Lower leg skin (tissue), 3 donors: ENCODE measurements at regions not wholly inside any gene's neighbourhood (a gene's known extent, or its start where the extent isn't known, plus 50 kb on each side); places are given as distances from the start of the nearest gene placed in this dataset.

Source experiments
- CTCF ChIP-seq, 3 donors: fragments of 450-650 bp; IDR thresholded peaks; one replicate each; pipeline ENCODE4 v1.5.1; 2016; ENCODE audit warnings: antibody characterized with exemption in 3 of 3, mild to moderate bottlenecking in 3 of 3, moderate library complexity in 2 of 3
- POLR2A ChIP-seq, 2 donors: fragments of 450-650 bp; IDR thresholded peaks; one replicate each; pipeline ENCODE4 v1.6.1; 2016 to 2017; ENCODE audit warnings: antibody characterized with exemption in 2 of 2, mild to moderate bottlenecking in 1 of 2, moderate library complexity in 1 of 2

GRCh38 chr1:198845271-198845670 lies 206.4 kb downstream of the PTPRC start:
- TF ChIP-seq CTCF (IDR thresholded peaks at IDR 0.05): no peak
- no peak for TF ChIP-seq POLR2A (IDR thresholded peaks at IDR 0.05)
